GM12878 (cell line): ENCODE measurements at regions not wholly inside any gene's neighbourhood (a gene's known extent, or its start where the extent isn't known, plus 50 kb on each side); places are given as distances from the start of the nearest gene placed in this dataset.
A peak's percentile ranks its signal among the peaks of the same experiment; 100 is the strongest.

Experiments
- ATAC-seq: fragments of 200-7000 bp; cut with Tn5 transposase; 3 replicates; pipeline ENCODE4 v1.9.1; 2020; ENCODE audit warnings: mild to moderate bottlenecking, moderate library complexity
- BruUV-seq: library from RNA; stranded (reverse); fragments of 400-500 nt; replicated peaks from 2 replicates; lab custom pipeline; 2021; lab: Mats Ljungman, UMichigan
- CTCF ChIA-PET: fragments of 300-600 bp; sonication (Branson Sonifier 250); formaldehyde crosslinking; extraction: SDS; loops from one replicate; lab custom pipeline; 2021; ENCODE audit warnings: inconsistent platforms; lab: Yijun Ruan, JAX
- POLR2A ChIA-PET: fragments of 350-600 bp; formaldehyde crosslinking; extraction: SDS; loops from one replicate; lab custom pipeline; 2021; ENCODE audit warnings: inconsistent platforms; lab: Charles Lee
- RAD21 ChIA-PET: fragments of 300-600 bp; sonication (Branson Sonifier 250); formaldehyde crosslinking; loops from one replicate; lab custom pipeline; 2023; ENCODE audit warnings: antibody characterized with exemption; ENCODE audit not compliant: unreplicated experiment; lab: Charles Lee
- SMC1A ChIA-PET: fragments of 300-600 bp; sonication (Branson Sonifier 250); formaldehyde crosslinking; loops from one replicate; lab custom pipeline; 2023; ENCODE audit not compliant: unreplicated experiment, uncharacterized antibody; lab: Charles Lee
- DNase-seq: peaks from one replicate; pipeline ENCODE4 v3.0.0-alpha.2; 2011; ENCODE audit warnings: low read depth, low spot score
- FAIRE-seq: peaks from 3 replicates; lab custom pipeline; 2011; peaks lifted over from hg19 to GRCh38; lab: Jason Lieb, UNC
- H2AFZ ChIP-seq: 2 replicates; pipeline ENCODE4 v1.6.0; 2011; ENCODE audit warnings: low read depth, low read length, control low read depth; ENCODE audit not compliant: control insufficient read depth
- H3K27ac ChIP-seq: 2 replicates; pipeline ENCODE4 v1.5.1; 2011; ENCODE audit warnings: control low read depth; ENCODE audit not compliant: control insufficient read depth, insufficient read depth
- H3K27me3 ChIP-seq, 2 experiments: replicated peaks in 1 of 2; 2 replicates each; pipeline versions ENCODE4 v1.6.0 to v1.6.1; 2011; ENCODE audit warnings: low read length in 1 of 2; ENCODE audit not compliant: control insufficient read depth in 2 of 2, insufficient read depth in 2 of 2
- H3K36me3 ChIP-seq, 2 experiments: 2 replicates each; pipeline ENCODE4 v1.5.1; 2011; ENCODE audit warnings: low read length in 1 of 2; ENCODE audit not compliant: control insufficient read depth in 2 of 2, insufficient read depth in 2 of 2
- H3K4me1 ChIP-seq: 2 replicates; pipeline ENCODE4 v1.6.1; 2011; ENCODE audit warnings: mild to moderate bottlenecking, low read length, moderate library complexity, mixed read lengths; ENCODE audit not compliant: control insufficient read depth, insufficient read depth
- H3K4me2 ChIP-seq: 2 replicates; pipeline ENCODE4 v1.6.0; 2011; ENCODE audit warnings: control low read depth; ENCODE audit not compliant: control insufficient read depth, insufficient read depth
- H3K4me3 ChIP-seq: fragments of 200-600 bp; sonication (generic); 2 replicates; pipeline ENCODE4 v1.5.1; 2016
- H3K79me2 ChIP-seq: 2 replicates; pipeline ENCODE4 v1.6.0; 2011; ENCODE audit warnings: low read length; ENCODE audit not compliant: control insufficient read depth, insufficient read depth
- H3K9ac ChIP-seq: 2 replicates; pipeline ENCODE4 v1.8.0; 2011; ENCODE audit warnings: low read length, control low read depth, mixed read lengths; ENCODE audit not compliant: control insufficient read depth, insufficient read depth
- H3K9me3 ChIP-seq: replicated peaks from 3 replicates; pipeline ENCODE4 v1.5.1; 2011; ENCODE audit warnings: mild to moderate bottlenecking, low read length; ENCODE audit not compliant: control insufficient read depth, insufficient read depth
- H4K20me1 ChIP-seq: 2 replicates; pipeline ENCODE4 v1.6.0; 2011; ENCODE audit not compliant: control insufficient read depth, insufficient read depth
- ATF7 ChIP-seq: fragments of 450-650 bp; IDR thresholded peaks from 2 replicates; pipeline ENCODE4 v1.6.1; 2016; ENCODE audit warnings: low read depth, mild to moderate bottlenecking
- CREB1 ChIP-seq: IDR thresholded peaks from 2 replicates; pipeline ENCODE4 v1.6.1; 2012; ENCODE audit warnings: low read depth, mild to moderate bottlenecking, inconsistent platforms
- EED ChIP-seq: sonication (generic); IDR thresholded peaks from 2 replicates; pipeline ENCODE4 v1.6.1; 2016; ENCODE audit warnings: antibody characterized with exemption, low read depth
- ESRRA ChIP-seq: IDR thresholded peaks from 2 replicates; pipeline ENCODE4 v1.6.1; 2012; ENCODE audit warnings: mild to moderate bottlenecking, low read length, improper control_type of control experiment
- JUNB ChIP-seq: IDR thresholded peaks from 2 replicates; pipeline ENCODE4 v1.6.1; 2016; ENCODE audit warnings: antibody characterized with exemption, mild to moderate bottlenecking
- PML ChIP-seq: IDR thresholded peaks from 2 replicates; pipeline ENCODE4 v1.6.1; 2012; ENCODE audit warnings: low read length, inconsistent platforms
- RAD21 ChIP-seq: IDR thresholded peaks from 2 replicates; pipeline ENCODE4 v1.6.1; 2011; ENCODE audit warnings: mild to moderate bottlenecking, low read depth, low read length, moderate library complexity; ENCODE audit not compliant: insufficient read depth
- ZSCAN29 ChIP-seq: fragments of 450-650 bp; IDR thresholded peaks from 2 replicates; pipeline ENCODE4 v1.6.1; 2017; ENCODE audit warnings: mild to moderate bottlenecking, moderate library complexity
- WGBS: methylation state at CpG from one replicate; pipeline ENCODE4 v1.1.6; 2016; ENCODE audit warnings: low lambda C conversion rate; ENCODE audit not compliant: insufficient replicate concordance, insufficient coverage; ENCODE audit errors: missing lambda C conversion rate; 5-methylcytosine and 5-hydroxymethylcytosine counted together
- in situ Hi-C: fragments of 300-500 bp; cut with MboI; formaldehyde crosslinking; loops from 9 replicates; pipeline ENCODE4 v1.14.3; 2018; ENCODE audit warnings: mixed read lengths
- intact Hi-C: fragments of 100-400 bp; cut with micrococcal nuclease; formaldehyde crosslinking; loops from one replicate; pipeline ENCODE4 v1.14.2; 2022; ENCODE audit not compliant: unreplicated experiment
- TF ChIP-seq, protein P1 (sequence below): fragments of 450-650 bp; IDR thresholded peaks from 2 replicates; pipeline ENCODE4 v1.6.1; 2017; ENCODE audit warnings: antibody characterized with exemption, mild to moderate bottlenecking, moderate library complexity

DNA sequence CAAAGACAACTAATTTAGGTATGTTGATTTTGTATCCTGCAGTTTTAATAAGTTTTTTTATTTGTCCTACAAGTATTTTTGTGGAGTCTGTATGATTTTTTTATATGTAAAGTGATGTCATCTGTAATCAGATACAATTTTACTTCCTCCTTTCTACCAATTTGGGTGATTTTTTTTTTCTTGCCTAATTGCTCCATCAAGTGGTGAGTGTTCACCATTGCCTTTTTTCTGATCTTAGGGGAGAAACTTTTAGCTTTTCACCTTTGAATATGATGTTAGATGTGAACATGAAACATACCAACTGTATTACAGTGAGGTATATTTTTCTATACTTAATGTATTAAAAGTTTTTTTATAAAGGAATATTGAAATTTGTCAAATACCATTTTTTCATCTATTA, 362.3 kb downstream of the PABPC4L start:
- Histone ChIP-seq H3K36me3 (no peaks in the 10 kb centered on the region), H3K9ac (no peak overlapping the region), H3K27me3 (no peaks in the 10 kb centered on the region), H3K4me1 (no peaks in the 10 kb centered on the region), H3K4me3 (no peak overlapping the region), H3K79me2 (no peaks in the 10 kb centered on the region), H2AFZ (no peak overlapping the region), H3K4me2 (no peak overlapping the region), H3K9me3 (no peaks in the 10 kb centered on the region; the same call in 2 of the 3 replicates), H4K20me1 (no peaks in the 10 kb centered on the region), H3K27ac (no peak overlapping the region)
- intact Hi-C loops (no loop called here), in situ Hi-C loops (no loop called here)
- CTCF ChIA-PET: interaction anchor here (0.7 to 2.5 kb wide), 4 partner anchors 8 to 685 kb away, joined by 3 to 16 read pairs (median 4); no protein-coding TSS in a partner anchor
- no TSS peak for BruUV-seq
- FAIRE-seq (no peak), ATAC-seq (no peak), DNase-seq (no peak)
- POLR2A ChIA-PET: no interaction called here
- SMC1A ChIA-PET: interaction anchor here (1.2 kb wide), 1 partner anchor 685 kb away, joined by 4 read pairs; no protein-coding TSS in a partner anchor
- TF ChIP-seq ZSCAN29: no peak
- peak; percentile 36; the same call in 1 of the 2 replicates for TF ChIP-seq ATF7
- RAD21 ChIA-PET: interaction anchor here (1.1 to 2.2 kb wide), 3 partner anchors 157 to 692 kb away, joined by 4 to 10 read pairs (median 5); no protein-coding TSS in a partner anchor

GRCh38 chr4:133823177-133823576, 378.4 kb downstream of the PABPC4L start:
- ChIA-PET CTCF (no interaction called here), SMC1A (no interaction called here), RAD21 (no interaction called here), POLR2A (no interaction called here)
- no peak overlapping the region for H2AFZ ChIP-seq
- H3K27ac ChIP-seq: no peak overlapping the region
- TF ChIP-seq RAD21: no peak
- no peak for TF ChIP-seq CREB1
- TF ChIP-seq PML: no peak
- TF ChIP-seq, protein P1, sequence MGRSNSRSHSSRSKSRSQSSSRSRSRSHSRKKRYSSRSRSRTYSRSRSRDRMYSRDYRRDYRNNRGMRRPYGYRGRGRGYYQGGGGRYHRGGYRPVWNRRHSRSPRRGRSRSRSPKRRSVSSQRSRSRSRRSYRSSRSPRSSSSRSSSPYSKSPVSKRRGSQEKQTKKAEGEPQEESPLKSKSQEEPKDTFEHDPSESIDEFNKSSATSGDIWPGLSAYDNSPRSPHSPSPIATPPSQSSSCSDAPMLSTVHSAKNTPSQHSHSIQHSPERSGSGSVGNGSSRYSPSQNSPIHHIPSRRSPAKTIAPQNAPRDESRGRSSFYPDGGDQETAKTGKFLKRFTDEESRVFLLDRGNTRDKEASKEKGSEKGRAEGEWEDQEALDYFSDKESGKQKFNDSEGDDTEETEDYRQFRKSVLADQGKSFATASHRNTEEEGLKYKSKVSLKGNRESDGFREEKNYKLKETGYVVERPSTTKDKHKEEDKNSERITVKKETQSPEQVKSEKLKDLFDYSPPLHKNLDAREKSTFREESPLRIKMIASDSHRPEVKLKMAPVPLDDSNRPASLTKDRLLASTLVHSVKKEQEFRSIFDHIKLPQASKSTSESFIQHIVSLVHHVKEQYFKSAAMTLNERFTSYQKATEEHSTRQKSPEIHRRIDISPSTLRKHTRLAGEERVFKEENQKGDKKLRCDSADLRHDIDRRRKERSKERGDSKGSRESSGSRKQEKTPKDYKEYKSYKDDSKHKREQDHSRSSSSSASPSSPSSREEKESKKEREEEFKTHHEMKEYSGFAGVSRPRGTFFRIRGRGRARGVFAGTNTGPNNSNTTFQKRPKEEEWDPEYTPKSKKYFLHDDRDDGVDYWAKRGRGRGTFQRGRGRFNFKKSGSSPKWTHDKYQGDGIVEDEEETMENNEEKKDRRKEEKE: no peak
- TF ChIP-seq ESRRA: no peak
- TF ChIP-seq EED: no peak
- no peak for TF ChIP-seq JUNB
- no peak for ATAC-seq
- no peaks in the 10 kb centered on the region for H3K9me3 ChIP-seq
- H4K20me1 ChIP-seq: no peaks in the 10 kb centered on the region
- no peaks in the 10 kb centered on the region for H3K27me3 ChIP-seq
- no peaks in the 10 kb centered on the region for H3K36me3 ChIP-seq
- no peak overlapping the region for H3K9ac ChIP-seq
- no TSS peak for BruUV-seq
- no peaks in the 10 kb centered on the region for H3K79me2 ChIP-seq
- no peak for FAIRE-seq
- WGBS: 15% methylated on average over 3 of the region's 3 CpGs
- H3K4me2 ChIP-seq: no peak overlapping the region
- in situ Hi-C loops (no loop called here), intact Hi-C loops (no loop called here)
- no peaks in the 10 kb centered on the region for H3K4me1 ChIP-seq
- no peak overlapping the region for H3K4me3 ChIP-seq
- no peak for DNase-seq
